ENCODE measurements at regions not wholly inside any gene's neighbourhood (a gene's known extent, or its start where the extent isn't known, plus 50 kb on each side); places are given as distances from the start of the nearest gene placed in this dataset.

GRCh38 chr11:70948855-70949531 lies 303.4 kb downstream of the SHANK2 start:
- Histone ChIP-seq H3K4me1 (replicated peaks in 1 of 2) (no peaks in the 10 kb centered on the region), H3K4me3 (no peak overlapping the region), H3K27ac (no peak overlapping the region)
- ATAC-seq (replicated peaks in 6 of 8) = peak in 3 of 8 experiments; percentile 8 to 74 (median 55)
- in situ Hi-C loops (cut with MboI; ENCODE audit: low pct_unique_long_range_greater_than_20kb in 2 of 9, low sequenced_read_pairs in 9 of 9, unreplicated experiment in 9 of 9) = no loop called here
- 39 to 100% (median 74%) methylated on average over 2 to 15 of the region's 19 CpGs; no CpG with 5 or more reads in 4 of the 10 experiments for WGBS, 10 experiments

- in situ Hi-C loops (cut with MboI; ENCODE audit: low pct_unique_long_range_greater_than_20kb in 2 of 9, low sequenced_read_pairs in 9 of 9, unreplicated experiment in 9 of 9) = no loop called here
- Histone ChIP-seq H3K4me3 (no peak overlapping the region), H3K4me1 (replicated peaks in 1 of 2) (no peaks in the 10 kb centered on the region), H3K27ac (no peak overlapping the region)
- 26 to 90% (median 76%) methylated on average over 1 to 10 of the region's 11 CpGs; no CpG with 5 or more reads in 1 of the 10 experiments for WGBS, 10 experiments
- no peak for ATAC-seq (replicated peaks in 6 of 8)
Observed at GRCh38 chr11:70951139-70951804, 301.1 kb downstream of the SHANK2 start.

GRCh38 chr11:70952191-70952590 lies 300.2 kb downstream of the SHANK2 start:
- WGBS, 10 experiments = 26 to 100% (median 83%) methylated on average over 1 to 8 of the region's 8 CpGs; no CpG with 5 or more reads in 4 of the 10 experiments
- no peak overlapping the region for H3K27ac ChIP-seq
- ATAC-seq (replicated peaks in 6 of 8) = no peak
- no peak overlapping the region for H3K4me3 ChIP-seq
- H3K4me1 ChIP-seq (replicated peaks in 1 of 2) = no peaks in the 10 kb centered on the region
- in situ Hi-C loops (cut with MboI; ENCODE audit: low pct_unique_long_range_greater_than_20kb in 2 of 9, low sequenced_read_pairs in 9 of 9, unreplicated experiment in 9 of 9) = no loop called here

GRCh38 chr11:70953720-70954119 lies 298.7 kb downstream of the SHANK2 start:
- ATAC-seq (replicated peaks in 6 of 8) = no peak
- Histone ChIP-seq H3K27ac (no peak overlapping the region), H3K4me3 (no peak overlapping the region), H3K4me1 (replicated peaks in 1 of 2) (no peaks in the 10 kb centered on the region)
- in situ Hi-C loops (cut with MboI; ENCODE audit: low pct_unique_long_range_greater_than_20kb in 2 of 9, low sequenced_read_pairs in 9 of 9, unreplicated experiment in 9 of 9) = no loop called here
- 33 to 100% (median 85%) methylated on average over 1 to 4 of the region's 6 CpGs; no CpG with 5 or more reads in 4 of the 10 experiments for WGBS, 10 experiments

GRCh38 chr11:70954471-70954870 lies 297.9 kb downstream of the SHANK2 start:
- 24 to 100% (median 71%) methylated on average over 1 to 3 of the region's 10 CpGs; no CpG with 5 or more reads in 6 of the 10 experiments for WGBS, 10 experiments
- no peaks in the 10 kb centered on the region for H3K4me1 ChIP-seq (replicated peaks in 1 of 2)
- ATAC-seq (replicated peaks in 6 of 8) = no peak
- in situ Hi-C loops (cut with MboI; ENCODE audit: low pct_unique_long_range_greater_than_20kb in 2 of 9, low sequenced_read_pairs in 9 of 9, unreplicated experiment in 9 of 9) = no loop called here
- H3K27ac ChIP-seq = no peak overlapping the region
- H3K4me3 ChIP-seq = no peak overlapping the region
